ENCODE measurements at regions not wholly inside any gene's neighbourhood (a gene's known extent, or its start where the extent isn't known, plus 50 kb on each side); places are given as distances from the start of the nearest gene placed in this dataset.

- TF ChIP-seq ZNF217 (IDR thresholded peaks at IDR 0.05) (no peak), CTCF (IDR thresholded peaks at IDR 0.05 in 2 of 3, conservative IDR thresholded peaks at IDR 0.05 in 1 of 3; ENCODE audit: control insufficient read depth in 2 of 3, extremely low read depth in 1 of 3, insufficient read depth in 1 of 3, low read depth in 3 of 3, low read length in 3 of 3) (no peak), ETV6 (conservative IDR thresholded peaks at IDR 0.05 in 1 of 2, IDR thresholded peaks at IDR 0.05 in 1 of 2; ENCODE audit: borderline replicate concordance in 1 of 2, low read depth in 1 of 2) (no peak), SUPT20H (IDR thresholded peaks at IDR 0.05; ENCODE audit: borderline replicate concordance, control insufficient read depth, low read depth, low read length) (no peak)
Observed at GRCh38 chr10:36764823-36765222, 360.6 kb upstream of the ANKRD30A start.
